SK-N-SH treated with all-trans-retinoic acid at 6 μM for 48 hours (cell line): ENCODE measurements at regions not wholly inside any gene's neighbourhood (a gene's known extent, or its start where the extent isn't known, plus 50 kb on each side); places are given as distances from the start of the nearest gene placed in this dataset.

Source experiments
- ATAC-seq: fragments of 200-7000 bp; cut with Tn5 transposase; 3 replicates; pipeline ENCODE4 v1.9.1; 2020; ENCODE audit warnings: mild to moderate bottlenecking, moderate library complexity
- CREB5 ChIP-seq: fragments of 250-450 bp; sonication (Bioruptor Pico); IDR thresholded peaks from 2 replicates; pipeline ENCODE4 v1.5.1; 2020; ENCODE audit warnings: low read depth, mild to moderate bottlenecking, moderate library complexity
- CSDC2 ChIP-seq: fragments of 250-450 bp; sonication (Bioruptor Pico); IDR thresholded peaks from 2 replicates; pipeline ENCODE4 v1.5.0; 2020; ENCODE audit warnings: mild to moderate bottlenecking, moderate library complexity
- ESRRG ChIP-seq: fragments of 250-450 bp; sonication (Bioruptor Pico); IDR thresholded peaks from 2 replicates; pipeline ENCODE4 v1.6.1; 2021; ENCODE audit warnings: mild to moderate bottlenecking
- GLIS3 ChIP-seq: fragments of 250-450 bp; sonication (Bioruptor Pico); IDR thresholded peaks from 2 replicates; pipeline ENCODE4 v1.5.0; 2020; ENCODE audit warnings: mild to moderate bottlenecking, moderate library complexity
- OSR1 ChIP-seq: fragments of 250-450 bp; sonication (Bioruptor Pico); IDR thresholded peaks from 2 replicates; pipeline ENCODE4 v1.8.0; 2022; ENCODE audit warnings: moderate library complexity, mild to moderate bottlenecking, inconsistent platforms
- PATZ1 ChIP-seq: fragments of 250-450 bp; sonication (Bioruptor Pico); IDR thresholded peaks from 2 replicates; pipeline ENCODE4 v1.8.0; 2020; ENCODE audit warnings: mild to moderate bottlenecking, moderate library complexity, borderline replicate concordance
- PPARA ChIP-seq: fragments of 250-450 bp; sonication (Bioruptor Pico); IDR thresholded peaks from 2 replicates; pipeline ENCODE4 v1.5.0; 2020; ENCODE audit warnings: mild to moderate bottlenecking, borderline replicate concordance
- RARB ChIP-seq: fragments of 250-450 bp; sonication (Bioruptor Pico); IDR thresholded peaks from 2 replicates; pipeline ENCODE4 v1.8.0; 2021; ENCODE audit warnings: mild to moderate bottlenecking, moderate library complexity
- SNAI2 ChIP-seq: fragments of 250-450 bp; sonication (Bioruptor Pico); IDR thresholded peaks from 2 replicates; pipeline ENCODE4 v1.5.0; 2020; ENCODE audit warnings: mild to moderate bottlenecking, moderate library complexity
- TCF4 ChIP-seq: fragments of 250-450 bp; sonication (Bioruptor Pico); IDR thresholded peaks from 2 replicates; pipeline ENCODE4 v1.8.0; 2021; ENCODE audit warnings: mild to moderate bottlenecking, moderate library complexity, borderline replicate concordance
- TSHZ2 ChIP-seq: fragments of 250-450 bp; sonication (Bioruptor Pico); IDR thresholded peaks from 2 replicates; pipeline ENCODE4 v1.5.0; 2020; ENCODE audit warnings: mild to moderate bottlenecking, moderate library complexity
- ZC3H10 ChIP-seq: fragments of 250-450 bp; sonication (Bioruptor Pico); IDR thresholded peaks from 2 replicates; pipeline ENCODE4 v1.5.1; 2021; ENCODE audit warnings: mild to moderate bottlenecking, moderate library complexity
- ZFP3 ChIP-seq: fragments of 250-450 bp; sonication (Bioruptor Pico); IDR thresholded peaks from 2 replicates; pipeline ENCODE4 v1.5.0; 2020; ENCODE audit warnings: mild to moderate bottlenecking, moderate library complexity
- ZFP30 ChIP-seq: fragments of 450-650 bp; formaldehyde crosslinking; IDR thresholded peaks from 2 replicates; pipeline ENCODE4 v1.5.0; 2022; ENCODE audit warnings: mild to moderate bottlenecking, moderate library complexity
- ZNF565 ChIP-seq: fragments of 450-650 bp; formaldehyde crosslinking; conservative IDR thresholded peaks from 2 replicates; pipeline ENCODE4 v1.5.0; 2020; ENCODE audit warnings: low read depth, mild to moderate bottlenecking, moderate library complexity
- ZNF70 ChIP-seq: fragments of 450-650 bp; formaldehyde crosslinking; IDR thresholded peaks from 2 replicates; pipeline ENCODE4 v1.5.0; 2020; ENCODE audit warnings: mild to moderate bottlenecking, moderate library complexity
- ZNF8 ChIP-seq: fragments of 450-650 bp; formaldehyde crosslinking; IDR thresholded peaks from 2 replicates; pipeline ENCODE4 v1.5.0; 2020; ENCODE audit warnings: mild to moderate bottlenecking, moderate library complexity
- TF ChIP-seq, protein P1 (sequence below): fragments of 250-450 bp; sonication (Bioruptor Pico); IDR thresholded peaks from 2 replicates; pipeline ENCODE4 v1.8.0; 2021; ENCODE audit warnings: low read depth, mild to moderate bottlenecking, moderate library complexity, borderline replicate concordance
- TF ChIP-seq, protein P2 (sequence below): fragments of 250-450 bp; sonication (Bioruptor Pico); IDR thresholded peaks from 2 replicates; pipeline ENCODE4 v1.5.1; 2021; ENCODE audit warnings: mild to moderate bottlenecking, moderate library complexity

DNA sequence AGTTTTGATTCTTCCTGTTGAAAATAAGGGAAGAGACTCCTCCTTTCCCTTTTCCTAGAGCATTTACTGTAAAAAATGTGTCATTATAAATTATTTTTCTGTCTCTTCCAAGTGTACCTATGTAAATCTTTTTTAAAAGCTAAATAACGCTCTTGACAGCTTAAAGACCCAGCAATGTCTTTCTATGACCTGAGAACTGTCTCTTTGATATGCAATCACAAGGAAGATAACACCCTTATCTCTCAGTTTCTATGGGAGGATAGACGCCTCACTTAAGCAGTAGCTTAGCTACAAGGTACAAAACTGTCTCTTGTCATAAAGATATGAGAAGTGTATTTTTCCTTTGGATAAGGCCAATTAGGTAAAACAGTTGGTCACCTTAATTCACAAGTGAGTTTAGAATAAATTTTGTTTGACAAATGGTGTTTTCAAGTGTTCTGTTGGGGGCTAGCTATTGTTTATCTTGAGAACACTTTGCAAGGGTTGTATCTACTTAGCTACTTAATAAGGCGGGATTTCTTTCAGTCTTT lies 980.6 kb upstream of the EYS start:
- TF ChIP-seq ZFP3 (CRISPR knock-in tag) (no peak), OSR1 (no peak), SNAI2 (no peak), PPARA (CRISPR knock-in tag) (no peak), ZNF8 (CRISPR knock-in tag) (no peak), GLIS3 (no peak), ZFP30 (no peak), CREB5 (no peak)
- TF ChIP-seq, protein P1, sequence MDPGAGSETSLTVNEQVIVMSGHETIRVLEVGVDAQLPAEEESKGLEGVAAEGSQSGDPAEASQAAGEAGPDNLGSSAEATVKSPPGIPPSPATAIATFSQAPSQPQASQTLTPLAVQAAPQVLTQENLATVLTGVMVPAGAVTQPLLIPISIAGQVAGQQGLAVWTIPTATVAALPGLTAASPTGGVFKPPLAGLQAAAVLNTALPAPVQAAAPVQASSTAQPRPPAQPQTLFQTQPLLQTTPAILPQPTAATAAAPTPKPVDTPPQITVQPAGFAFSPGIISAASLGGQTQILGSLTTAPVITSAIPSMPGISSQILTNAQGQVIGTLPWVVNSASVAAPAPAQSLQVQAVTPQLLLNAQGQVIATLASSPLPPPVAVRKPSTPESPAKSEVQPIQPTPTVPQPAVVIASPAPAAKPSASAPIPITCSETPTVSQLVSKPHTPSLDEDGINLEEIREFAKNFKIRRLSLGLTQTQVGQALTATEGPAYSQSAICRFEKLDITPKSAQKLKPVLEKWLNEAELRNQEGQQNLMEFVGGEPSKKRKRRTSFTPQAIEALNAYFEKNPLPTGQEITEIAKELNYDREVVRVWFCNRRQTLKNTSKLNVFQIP (CRISPR knock-in tag) = no peak
- ATAC-seq = no peak

- ATAC-seq = no peak
- TF ChIP-seq TSHZ2 (CRISPR knock-in tag) (no peak), ESRRG (CRISPR knock-in tag) (no peak), ZC3H10 (no peak), TCF4 (CRISPR knock-in tag) (no peak), PATZ1 (CRISPR knock-in tag) (no peak), CSDC2 (CRISPR knock-in tag) (no peak), ZNF70 (CRISPR knock-in tag) (no peak)
- TF ChIP-seq, protein P2, sequence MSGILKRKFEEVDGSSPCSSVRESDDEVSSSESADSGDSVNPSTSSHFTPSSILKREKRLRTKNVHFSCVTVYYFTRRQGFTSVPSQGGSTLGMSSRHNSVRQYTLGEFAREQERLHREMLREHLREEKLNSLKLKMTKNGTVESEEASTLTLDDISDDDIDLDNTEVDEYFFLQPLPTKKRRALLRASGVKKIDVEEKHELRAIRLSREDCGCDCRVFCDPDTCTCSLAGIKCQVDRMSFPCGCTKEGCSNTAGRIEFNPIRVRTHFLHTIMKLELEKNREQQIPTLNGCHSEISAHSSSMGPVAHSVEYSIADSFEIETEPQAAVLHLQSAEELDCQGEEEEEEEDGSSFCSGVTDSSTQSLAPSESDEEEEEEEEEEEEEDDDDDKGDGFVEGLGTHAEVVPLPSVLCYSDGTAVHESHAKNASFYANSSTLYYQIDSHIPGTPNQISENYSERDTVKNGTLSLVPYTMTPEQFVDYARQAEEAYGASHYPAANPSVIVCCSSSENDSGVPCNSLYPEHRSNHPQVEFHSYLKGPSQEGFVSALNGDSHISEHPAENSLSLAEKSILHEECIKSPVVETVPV (CRISPR knock-in tag) = no peak
Measured at GRCh38 chr6:66675906-66676305, 968.9 kb upstream of the EYS start.

- ATAC-seq = no peak
- TF ChIP-seq ESRRG (CRISPR knock-in tag) (no peak), OSR1 (no peak), ZNF8 (CRISPR knock-in tag) (no peak), GLIS3 (no peak), PATZ1 (CRISPR knock-in tag) (no peak), ZFP3 (CRISPR knock-in tag) (no peak), TSHZ2 (CRISPR knock-in tag) (no peak), ZC3H10 (no peak), ZNF565 (CRISPR knock-in tag) (no peak), RARB (CRISPR knock-in tag) (no peak)
Measured at GRCh38 chr6:66664112-66664511, 957.1 kb upstream of the EYS start.
